Neural progenitor cell (in vitro differentiated cells): ENCODE measurements at regions not wholly inside any gene's neighbourhood (a gene's known extent, or its start where the extent isn't known, plus 50 kb on each side); places are given as distances from the start of the nearest gene placed in this dataset.

ENCODE experiments used
- DNase-seq: peaks from one replicate; pipeline ENCODE4 v3.0.0-alpha.2; 2016; ENCODE audit warnings: low spot score
- H2AFZ ChIP-seq: fragments of 200-600 bp; sonication (generic); replicated peaks from 2 replicates; pipeline ENCODE4 v1.6.1; 2016; ENCODE audit warnings: antibody characterized with exemption
- H3F3A ChIP-seq: fragments of 200-600 bp; sonication (generic); 2 replicates; pipeline ENCODE4 v1.6.1; 2016; ENCODE audit warnings: antibody characterized with exemption, low read depth
- H3K27ac ChIP-seq: fragments of 200-600 bp; sonication (generic); 2 replicates; pipeline ENCODE4 v1.5.1; 2016; ENCODE audit warnings: mild to moderate bottlenecking
- H3K27me3 ChIP-seq: fragments of 200-600 bp; sonication (generic); 2 replicates; pipeline ENCODE4 v1.6.1; 2016; ENCODE audit warnings: mild to moderate bottlenecking, moderate library complexity
- H3K36me3 ChIP-seq: fragments of 200-600 bp; sonication (generic); 2 replicates; pipeline ENCODE4 v1.5.1; 2016
- H3K4me1 ChIP-seq: fragments of 200-600 bp; sonication (generic); 2 replicates; pipeline ENCODE4 v1.6.1; 2016; ENCODE audit warnings: mixed run types
- H3K4me2 ChIP-seq: fragments of 200-600 bp; sonication (generic); 2 replicates; pipeline ENCODE4 v1.6.1; 2016
- H3K4me3 ChIP-seq: fragments of 200-600 bp; sonication (generic); 2 replicates; pipeline ENCODE4 v1.5.1; 2016
- H3K79me2 ChIP-seq: fragments of 200-600 bp; sonication (generic); 2 replicates; pipeline ENCODE4 v1.6.1; 2016; ENCODE audit warnings: low read depth
- H3K9ac ChIP-seq: fragments of 200-600 bp; sonication (generic); 2 replicates; pipeline ENCODE4 v1.6.1; 2016
- H3K9me3 ChIP-seq: fragments of 200-600 bp; sonication (generic); 2 replicates; pipeline ENCODE4 v1.5.1; 2016; ENCODE audit warnings: low read depth
- H4K20me1 ChIP-seq: fragments of 200-600 bp; sonication (generic); 2 replicates; pipeline ENCODE4 v1.6.1; 2016; ENCODE audit warnings: low read depth
- H3K27ac Mint-ChIP-seq: 3 replicates; pipeline ENCODE4 v1.8.0; 2021; ENCODE audit warnings: mixed read lengths
- H3K27me3 Mint-ChIP-seq: 2 replicates; pipeline ENCODE4 v1.8.0; 2022; ENCODE audit warnings: low read depth, mild to moderate bottlenecking, inconsistent platforms, moderate library complexity, mixed read lengths; ENCODE audit not compliant: insufficient read depth
- H3K36me3 Mint-ChIP-seq: 3 replicates; pipeline ENCODE4 v1.8.0; 2021; ENCODE audit warnings: mixed read lengths
- H3K4me1 Mint-ChIP-seq: 3 replicates; pipeline ENCODE4 v1.8.0; 2021; ENCODE audit warnings: mixed read lengths
- H3K4me3 Mint-ChIP-seq: 3 replicates; pipeline ENCODE4 v1.8.0; 2021; ENCODE audit warnings: mild to moderate bottlenecking, moderate library complexity, mixed read lengths
- H3K9me3 Mint-ChIP-seq: 3 replicates; pipeline ENCODE4 v1.8.0; 2020; ENCODE audit warnings: mixed read lengths
- EZH2 ChIP-seq: fragments of 200-600 bp; sonication (generic); IDR thresholded peaks from 2 replicates; pipeline ENCODE4 v1.6.1; 2017; ENCODE audit warnings: antibody characterized with exemption, mild to moderate bottlenecking, moderate library complexity
- EZH2phosphoT487 ChIP-seq: fragments of 200-600 bp; sonication (generic); IDR thresholded peaks from 2 replicates; pipeline ENCODE4 v1.6.1; 2017; ENCODE audit warnings: antibody characterized with exemption
- TF ChIP-seq, protein P1 (sequence below): fragments of 200-600 bp; sonication (generic); IDR thresholded peaks from 2 replicates; pipeline ENCODE4 v1.5.1; 2017; ENCODE audit warnings: antibody characterized with exemption, mild to moderate bottlenecking

DNA sequence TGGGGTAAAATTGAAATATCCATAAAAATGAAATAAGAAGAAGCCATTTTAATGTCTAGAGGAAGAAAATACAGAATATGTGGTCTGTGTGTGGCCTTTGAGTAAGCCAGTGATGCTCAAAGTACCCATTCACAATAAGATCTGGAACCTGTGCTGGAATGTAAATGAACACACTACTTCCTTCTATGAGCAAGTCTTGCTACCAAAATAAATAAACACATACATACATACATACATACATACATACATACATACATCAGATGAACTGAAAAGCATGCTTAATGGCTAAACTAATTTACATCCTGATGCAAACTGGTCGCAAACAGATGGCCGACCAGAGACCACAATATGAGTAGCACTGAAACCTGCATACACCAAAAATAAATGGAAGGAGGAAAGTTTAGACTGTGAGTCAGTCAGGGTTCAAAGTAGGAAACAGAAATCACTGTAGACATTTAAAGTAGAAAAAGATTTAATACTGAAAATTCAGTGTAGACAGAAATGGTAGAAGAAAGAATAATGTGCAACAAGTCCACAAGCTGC is 317.6 kb downstream of the CAAP1 start:
- no peaks in the 10 kb centered on the region for H3F3A ChIP-seq
- no peak overlapping the region for H3K27ac Mint-ChIP-seq
- no peaks in the 10 kb centered on the region for H3K4me1 Mint-ChIP-seq
- H2AFZ ChIP-seq, result no peak overlapping the region
- TF ChIP-seq, protein P1, sequence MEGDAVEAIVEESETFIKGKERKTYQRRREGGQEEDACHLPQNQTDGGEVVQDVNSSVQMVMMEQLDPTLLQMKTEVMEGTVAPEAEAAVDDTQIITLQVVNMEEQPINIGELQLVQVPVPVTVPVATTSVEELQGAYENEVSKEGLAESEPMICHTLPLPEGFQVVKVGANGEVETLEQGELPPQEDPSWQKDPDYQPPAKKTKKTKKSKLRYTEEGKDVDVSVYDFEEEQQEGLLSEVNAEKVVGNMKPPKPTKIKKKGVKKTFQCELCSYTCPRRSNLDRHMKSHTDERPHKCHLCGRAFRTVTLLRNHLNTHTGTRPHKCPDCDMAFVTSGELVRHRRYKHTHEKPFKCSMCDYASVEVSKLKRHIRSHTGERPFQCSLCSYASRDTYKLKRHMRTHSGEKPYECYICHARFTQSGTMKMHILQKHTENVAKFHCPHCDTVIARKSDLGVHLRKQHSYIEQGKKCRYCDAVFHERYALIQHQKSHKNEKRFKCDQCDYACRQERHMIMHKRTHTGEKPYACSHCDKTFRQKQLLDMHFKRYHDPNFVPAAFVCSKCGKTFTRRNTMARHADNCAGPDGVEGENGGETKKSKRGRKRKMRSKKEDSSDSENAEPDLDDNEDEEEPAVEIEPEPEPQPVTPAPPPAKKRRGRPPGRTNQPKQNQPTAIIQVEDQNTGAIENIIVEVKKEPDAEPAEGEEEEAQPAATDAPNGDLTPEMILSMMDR, result no peak
- TF ChIP-seq EZH2phosphoT487 (no peak), EZH2 (no peak)
- H3K4me3 Mint-ChIP-seq, result no peak overlapping the region
- H3K36me3 ChIP-seq, result no peaks in the 10 kb centered on the region
- no peaks in the 10 kb centered on the region for H3K9me3 ChIP-seq
- no peaks in the 10 kb centered on the region for H3K9me3 Mint-ChIP-seq
- no peaks in the 10 kb centered on the region for H3K27me3 ChIP-seq
- no peaks in the 10 kb centered on the region for H3K4me1 ChIP-seq
- H3K9ac ChIP-seq, result no peak overlapping the region
- no peaks in the 10 kb centered on the region for H3K36me3 Mint-ChIP-seq
- DNase-seq, result no peak
- H3K79me2 ChIP-seq, result no peaks in the 10 kb centered on the region
- H3K27ac ChIP-seq, result no peak overlapping the region
- no peak overlapping the region for H3K4me2 ChIP-seq
- H3K4me3 ChIP-seq, result no peak overlapping the region
- H3K27me3 Mint-ChIP-seq, result no peaks in the 10 kb centered on the region
- H4K20me1 ChIP-seq, result no peaks in the 10 kb centered on the region

DNA sequence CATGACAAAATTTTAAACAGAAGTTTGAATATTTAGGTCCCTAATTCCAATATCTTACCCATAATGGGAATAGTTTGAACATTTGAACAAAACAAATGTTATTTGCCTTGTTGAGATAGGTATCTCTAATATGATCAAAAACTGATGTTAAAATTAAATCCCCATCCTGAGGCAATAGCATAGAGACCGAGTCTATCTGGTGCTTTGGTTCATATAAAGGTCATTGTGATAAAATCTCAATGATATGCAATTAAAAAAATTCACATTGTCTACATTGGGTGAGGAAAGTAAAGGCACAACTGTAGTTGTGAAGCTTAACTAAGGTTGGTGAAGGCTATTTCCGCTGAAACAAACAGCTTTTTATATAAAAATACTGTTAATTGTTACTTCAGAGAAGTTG is 318.3 kb downstream of the CAAP1 start:
- H3K27me3 Mint-ChIP-seq, result no peaks in the 10 kb centered on the region
- H3K36me3 Mint-ChIP-seq, result no peaks in the 10 kb centered on the region

DNA sequence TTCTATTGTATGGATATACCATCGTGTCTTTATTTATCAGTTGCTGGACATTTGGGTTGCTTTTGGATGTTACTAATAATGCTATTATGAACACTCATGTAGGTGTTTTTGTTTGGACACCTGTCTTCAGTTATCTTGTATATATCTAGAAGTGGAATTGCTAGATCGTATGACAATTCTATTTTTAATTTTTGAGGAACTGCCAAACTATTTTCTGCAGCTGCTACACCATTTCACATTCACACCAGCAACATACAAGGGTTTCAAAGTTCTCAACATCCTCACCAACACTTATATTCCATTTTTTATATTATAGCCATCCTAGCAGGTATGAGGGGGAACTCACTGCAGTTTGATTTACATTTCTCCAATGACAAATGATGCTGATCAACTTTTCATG is 324.6 kb downstream of the CAAP1 start:
- no peaks in the 10 kb centered on the region for H3K9me3 Mint-ChIP-seq
- H3K36me3 ChIP-seq, result no peaks in the 10 kb centered on the region
- no peaks in the 10 kb centered on the region for H3K9me3 ChIP-seq
- H3K4me1 Mint-ChIP-seq, result peaks cover 4% of the 10 kb centered on the region
- no peaks in the 10 kb centered on the region for H3F3A ChIP-seq
- H4K20me1 ChIP-seq, result no peaks in the 10 kb centered on the region
- no peaks in the 10 kb centered on the region for H3K27me3 ChIP-seq
- no peak overlapping the region for H2AFZ ChIP-seq
- H3K27ac Mint-ChIP-seq, result no peak overlapping the region
- DNase-seq, result no peak
- TF ChIP-seq EZH2phosphoT487 (no peak), EZH2 (no peak)
- TF ChIP-seq, protein P1, result no peak
- H3K4me1 ChIP-seq, result peaks cover 16% of the 10 kb centered on the region
- no peaks in the 10 kb centered on the region for H3K36me3 Mint-ChIP-seq
- no peak overlapping the region for H3K27ac ChIP-seq
- no peak overlapping the region for H3K4me3 ChIP-seq
- no peak overlapping the region for H3K9ac ChIP-seq
- no peak overlapping the region for H3K4me3 Mint-ChIP-seq
- no peak overlapping the region for H3K4me2 ChIP-seq
- no peaks in the 10 kb centered on the region for H3K27me3 Mint-ChIP-seq
- H3K79me2 ChIP-seq, result no peaks in the 10 kb centered on the region

More for the DNA sequence above, 318.3 kb downstream of the CAAP1 start:
- Mint-ChIP-seq H3K27ac (no peak overlapping the region), H3K4me3 (no peak overlapping the region), H3K9me3 (no peaks in the 10 kb centered on the region), H3K4me1 (no peaks in the 10 kb centered on the region)
- Histone ChIP-seq H3K4me3 (no peak overlapping the region), H3K9me3 (no peaks in the 10 kb centered on the region), H3K27me3 (no peaks in the 10 kb centered on the region), H3K9ac (no peak overlapping the region), H3K79me2 (no peaks in the 10 kb centered on the region), H3F3A (no peaks in the 10 kb centered on the region), H4K20me1 (no peaks in the 10 kb centered on the region), H3K4me1 (no peaks in the 10 kb centered on the region), H2AFZ (no peak overlapping the region), H3K4me2 (no peak overlapping the region), H3K27ac (no peak overlapping the region), H3K36me3 (no peaks in the 10 kb centered on the region)
- TF ChIP-seq, protein P1, result no peak
- no peak for TF ChIP-seq EZH2phosphoT487
- TF ChIP-seq EZH2, result no peak
- DNase-seq, result no peak
